ENCODE measurements at regions not wholly inside any gene's neighbourhood (a gene's known extent, or its start where the extent isn't known, plus 50 kb on each side); places are given as distances from the start of the nearest gene placed in this dataset.

DNA sequence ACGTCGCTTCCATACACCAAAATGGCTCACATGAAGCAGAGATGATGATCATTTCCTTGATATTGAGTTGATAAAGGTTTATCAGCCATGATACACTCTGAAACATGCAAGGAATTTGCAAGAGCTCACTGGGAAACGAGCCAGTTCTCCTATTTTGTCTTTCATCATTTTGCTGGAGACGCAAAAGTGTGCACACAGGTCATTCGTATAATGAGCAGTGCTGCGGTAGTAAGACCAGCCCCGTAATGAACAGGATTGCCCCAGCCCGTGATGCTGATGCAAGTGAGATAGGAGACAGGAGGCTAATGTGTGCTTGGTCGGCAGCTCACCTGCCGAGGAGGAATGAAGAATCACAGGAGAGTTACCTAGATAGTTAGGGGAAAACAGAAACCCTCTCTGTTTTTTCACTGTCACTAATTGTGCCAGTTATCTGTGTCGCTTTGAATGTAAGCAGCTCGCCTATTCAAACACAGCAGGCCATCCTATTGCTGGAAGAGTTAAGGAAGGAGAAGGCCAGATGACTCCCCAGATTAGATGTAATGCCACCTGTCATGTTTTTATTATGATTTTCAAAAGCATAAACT lies 391.8 kb downstream of the SAMD5 start:
- H3K4me3 ChIP-seq (ENCODE audit: low read depth in 1 of 2, low read length in 2 of 2): no peak overlapping the region
- H2AFZ ChIP-seq (ENCODE audit: low read depth, low read length): no peak overlapping the region
- no peak overlapping the region for H3K27ac ChIP-seq (ENCODE audit: low read length)
- H3K9me3 ChIP-seq (ENCODE audit: insufficient read depth, low read length, severe bottlenecking): no peaks in the 10 kb centered on the region
- H3K36me3 ChIP-seq (ENCODE audit: insufficient read depth, low read length): no peaks in the 10 kb centered on the region
- no peak overlapping the region for H3K4me2 ChIP-seq (ENCODE audit: insufficient read depth, low read length)
- no peak for ATAC-seq (ENCODE audit: insufficient read depth, low read depth)
- TF ChIP-seq, protein P1, sequence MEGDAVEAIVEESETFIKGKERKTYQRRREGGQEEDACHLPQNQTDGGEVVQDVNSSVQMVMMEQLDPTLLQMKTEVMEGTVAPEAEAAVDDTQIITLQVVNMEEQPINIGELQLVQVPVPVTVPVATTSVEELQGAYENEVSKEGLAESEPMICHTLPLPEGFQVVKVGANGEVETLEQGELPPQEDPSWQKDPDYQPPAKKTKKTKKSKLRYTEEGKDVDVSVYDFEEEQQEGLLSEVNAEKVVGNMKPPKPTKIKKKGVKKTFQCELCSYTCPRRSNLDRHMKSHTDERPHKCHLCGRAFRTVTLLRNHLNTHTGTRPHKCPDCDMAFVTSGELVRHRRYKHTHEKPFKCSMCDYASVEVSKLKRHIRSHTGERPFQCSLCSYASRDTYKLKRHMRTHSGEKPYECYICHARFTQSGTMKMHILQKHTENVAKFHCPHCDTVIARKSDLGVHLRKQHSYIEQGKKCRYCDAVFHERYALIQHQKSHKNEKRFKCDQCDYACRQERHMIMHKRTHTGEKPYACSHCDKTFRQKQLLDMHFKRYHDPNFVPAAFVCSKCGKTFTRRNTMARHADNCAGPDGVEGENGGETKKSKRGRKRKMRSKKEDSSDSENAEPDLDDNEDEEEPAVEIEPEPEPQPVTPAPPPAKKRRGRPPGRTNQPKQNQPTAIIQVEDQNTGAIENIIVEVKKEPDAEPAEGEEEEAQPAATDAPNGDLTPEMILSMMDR (IDR thresholded peaks at IDR 0.05; ENCODE audit: borderline replicate concordance, extremely low read depth, low read length, poor library complexity, severe bottlenecking): no peak
- no peak for TF ChIP-seq EZH2 (IDR thresholded peaks at IDR 0.05; ENCODE audit: borderline replicate concordance, low read depth, low read length, severe bottlenecking)
- no peaks in the 10 kb centered on the region for H3K27me3 ChIP-seq (ENCODE audit: insufficient read depth, low read length, poor library complexity)
- DNase-seq: no peak
- no peaks in the 10 kb centered on the region for H3K79me2 ChIP-seq (ENCODE audit: insufficient read depth, low read length)
- no peaks in the 10 kb centered on the region for H4K20me1 ChIP-seq (ENCODE audit: insufficient read depth, low read length)
- no peak overlapping the region for H3K9ac ChIP-seq (ENCODE audit: low read depth, low read length)
- H3K4me1 ChIP-seq (ENCODE audit: insufficient read depth, low read length): no peaks in the 10 kb centered on the region

GRCh38 chr6:147903321-147903720 lies 394.8 kb downstream of the SAMD5 start:
- H3K79me2 ChIP-seq (ENCODE audit: insufficient read depth, low read length): no peaks in the 10 kb centered on the region
- no peaks in the 10 kb centered on the region for H3K9me3 ChIP-seq (ENCODE audit: insufficient read depth, low read length, severe bottlenecking)
- H3K27me3 ChIP-seq (ENCODE audit: insufficient read depth, low read length, poor library complexity): no peaks in the 10 kb centered on the region
- H3K36me3 ChIP-seq (ENCODE audit: insufficient read depth, low read length): no peaks in the 10 kb centered on the region
- no peak overlapping the region for H3K27ac ChIP-seq (ENCODE audit: low read length)
- no peaks in the 10 kb centered on the region for H4K20me1 ChIP-seq (ENCODE audit: insufficient read depth, low read length)
- H3K9ac ChIP-seq (ENCODE audit: low read depth, low read length): no peak overlapping the region
- no peaks in the 10 kb centered on the region for H3K4me1 ChIP-seq (ENCODE audit: insufficient read depth, low read length)
- H2AFZ ChIP-seq (ENCODE audit: low read depth, low read length): no peak overlapping the region
- ATAC-seq (ENCODE audit: insufficient read depth, low read depth): no peak
- H3K4me3 ChIP-seq (ENCODE audit: low read depth in 1 of 2, low read length in 2 of 2): no peak overlapping the region
- H3K4me2 ChIP-seq (ENCODE audit: insufficient read depth, low read length): no peak overlapping the region
- TF ChIP-seq EZH2 (IDR thresholded peaks at IDR 0.05; ENCODE audit: borderline replicate concordance, low read depth, low read length, severe bottlenecking): no peak
- TF ChIP-seq, protein P1 (IDR thresholded peaks at IDR 0.05; ENCODE audit: borderline replicate concordance, extremely low read depth, low read length, poor library complexity, severe bottlenecking): no peak
- DNase-seq: no peak

DNA sequence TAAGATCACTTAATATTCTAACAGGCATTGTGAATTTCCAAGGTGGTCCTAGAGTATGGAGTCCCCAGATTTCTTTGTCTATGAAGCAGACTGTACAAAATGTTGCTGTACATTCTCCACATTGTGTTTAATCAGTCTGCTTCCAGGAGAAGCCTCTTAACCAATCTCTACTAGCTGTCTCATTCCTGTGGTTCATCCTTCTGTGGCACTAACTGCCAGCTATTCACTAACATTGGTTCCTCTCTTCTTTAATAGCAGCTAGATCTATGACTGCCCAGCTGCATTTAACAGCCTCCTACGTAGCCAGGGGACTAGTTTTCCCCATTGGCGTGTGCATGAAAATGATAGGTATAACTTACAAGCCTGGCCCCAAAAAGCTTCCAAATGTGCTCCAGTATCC lies 395.4 kb downstream of the SAMD5 start:
- no peaks in the 10 kb centered on the region for H4K20me1 ChIP-seq (ENCODE audit: insufficient read depth, low read length)
- no peak overlapping the region for H3K4me2 ChIP-seq (ENCODE audit: insufficient read depth, low read length)
- no peak overlapping the region for H3K4me3 ChIP-seq (ENCODE audit: low read depth in 1 of 2, low read length in 2 of 2)
- H3K4me1 ChIP-seq (ENCODE audit: insufficient read depth, low read length): no peaks in the 10 kb centered on the region
- H3K36me3 ChIP-seq (ENCODE audit: insufficient read depth, low read length): no peaks in the 10 kb centered on the region
- H3K9ac ChIP-seq (ENCODE audit: low read depth, low read length): no peak overlapping the region
- ATAC-seq (ENCODE audit: insufficient read depth, low read depth) (no peak), DNase-seq (no peak)
- H3K27me3 ChIP-seq (ENCODE audit: insufficient read depth, low read length, poor library complexity): no peaks in the 10 kb centered on the region
- no peak overlapping the region for H2AFZ ChIP-seq (ENCODE audit: low read depth, low read length)
- no peak overlapping the region for H3K27ac ChIP-seq (ENCODE audit: low read length)
- no peaks in the 10 kb centered on the region for H3K9me3 ChIP-seq (ENCODE audit: insufficient read depth, low read length, severe bottlenecking)
- TF ChIP-seq EZH2 (IDR thresholded peaks at IDR 0.05; ENCODE audit: borderline replicate concordance, low read depth, low read length, severe bottlenecking): no peak
- TF ChIP-seq, protein P1 (IDR thresholded peaks at IDR 0.05; ENCODE audit: borderline replicate concordance, extremely low read depth, low read length, poor library complexity, severe bottlenecking): no peak
- H3K79me2 ChIP-seq (ENCODE audit: insufficient read depth, low read length): no peaks in the 10 kb centered on the region

DNA sequence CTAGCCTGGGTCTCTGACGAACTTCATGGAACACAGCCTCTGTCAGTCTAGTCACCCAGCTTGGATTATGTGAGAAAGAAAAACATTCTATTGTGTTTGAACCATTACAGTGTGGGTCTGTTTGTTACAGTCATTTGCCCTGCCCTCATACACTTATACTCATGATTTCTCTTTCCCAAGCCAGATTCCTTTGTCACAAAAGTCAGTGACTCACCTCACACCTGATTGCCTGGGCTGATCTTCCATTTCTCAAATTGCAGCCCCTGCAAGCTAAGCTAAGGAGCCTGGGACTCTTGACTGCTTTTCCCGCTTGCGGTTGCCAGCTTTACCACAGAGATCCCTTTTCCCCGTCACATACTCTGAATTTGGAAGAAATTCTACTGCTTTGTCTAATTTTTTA lies 395.9 kb downstream of the SAMD5 start:
- ATAC-seq (ENCODE audit: insufficient read depth, low read depth) (no peak), DNase-seq (no peak)
- Histone ChIP-seq H3K27ac (ENCODE audit: low read length) (no peak overlapping the region), H3K27me3 (ENCODE audit: insufficient read depth, low read length, poor library complexity) (no peaks in the 10 kb centered on the region), H2AFZ (ENCODE audit: low read depth, low read length) (no peak overlapping the region), H3K36me3 (ENCODE audit: insufficient read depth, low read length) (no peaks in the 10 kb centered on the region), H3K9me3 (ENCODE audit: insufficient read depth, low read length, severe bottlenecking) (no peaks in the 10 kb centered on the region), H3K4me2 (ENCODE audit: insufficient read depth, low read length) (no peak overlapping the region), H3K9ac (ENCODE audit: low read depth, low read length) (no peak overlapping the region), H3K4me3 (ENCODE audit: low read depth in 1 of 2, low read length in 2 of 2) (no peak overlapping the region), H3K4me1 (ENCODE audit: insufficient read depth, low read length) (no peaks in the 10 kb centered on the region), H3K79me2 (ENCODE audit: insufficient read depth, low read length) (no peaks in the 10 kb centered on the region), H4K20me1 (ENCODE audit: insufficient read depth, low read length) (no peaks in the 10 kb centered on the region)
- no peak for TF ChIP-seq EZH2 (IDR thresholded peaks at IDR 0.05; ENCODE audit: borderline replicate concordance, low read depth, low read length, severe bottlenecking)
- TF ChIP-seq, protein P1 (IDR thresholded peaks at IDR 0.05; ENCODE audit: borderline replicate concordance, extremely low read depth, low read length, poor library complexity, severe bottlenecking): no peak
